GM12878 (cell line): ENCODE measurements at regions not wholly inside any gene's neighbourhood (a gene's known extent, or its start where the extent isn't known, plus 50 kb on each side); places are given as distances from the start of the nearest gene placed in this dataset.

Experiments
- ATAC-seq: fragments of 200-7000 bp; cut with Tn5 transposase; 3 replicates; pipeline ENCODE4 v1.9.1; 2020; ENCODE audit warnings: mild to moderate bottlenecking, moderate library complexity
- BruUV-seq: library from RNA; stranded (reverse); fragments of 400-500 nt; replicated peaks from 2 replicates; lab custom pipeline; 2021; lab: Mats Ljungman, UMichigan
- CTCF ChIA-PET: fragments of 300-600 bp; sonication (Branson Sonifier 250); formaldehyde crosslinking; extraction: SDS; loops from one replicate; lab custom pipeline; 2021; ENCODE audit warnings: inconsistent platforms; lab: Yijun Ruan, JAX
- POLR2A ChIA-PET: fragments of 350-600 bp; formaldehyde crosslinking; extraction: SDS; loops from one replicate; lab custom pipeline; 2021; ENCODE audit warnings: inconsistent platforms; lab: Charles Lee
- RAD21 ChIA-PET: fragments of 300-600 bp; sonication (Branson Sonifier 250); formaldehyde crosslinking; loops from one replicate; lab custom pipeline; 2023; ENCODE audit warnings: antibody characterized with exemption; ENCODE audit not compliant: unreplicated experiment; lab: Charles Lee
- SMC1A ChIA-PET: fragments of 300-600 bp; sonication (Branson Sonifier 250); formaldehyde crosslinking; loops from one replicate; lab custom pipeline; 2023; ENCODE audit not compliant: unreplicated experiment, uncharacterized antibody; lab: Charles Lee
- DNase-seq: peaks from one replicate; pipeline ENCODE4 v3.0.0-alpha.2; 2011; ENCODE audit warnings: low read depth, low spot score
- FAIRE-seq: peaks from 3 replicates; lab custom pipeline; 2011; peaks lifted over from hg19 to GRCh38; lab: Jason Lieb, UNC
- H2AFZ ChIP-seq: 2 replicates; pipeline ENCODE4 v1.6.0; 2011; ENCODE audit warnings: low read depth, low read length, control low read depth; ENCODE audit not compliant: control insufficient read depth
- H3K27ac ChIP-seq: 2 replicates; pipeline ENCODE4 v1.5.1; 2011; ENCODE audit warnings: control low read depth; ENCODE audit not compliant: control insufficient read depth, insufficient read depth
- H3K27me3 ChIP-seq, 2 experiments: replicated peaks in 1 of 2; 2 replicates each; pipeline versions ENCODE4 v1.6.0 to v1.6.1; 2011; ENCODE audit warnings: low read length in 1 of 2; ENCODE audit not compliant: control insufficient read depth in 2 of 2, insufficient read depth in 2 of 2
- H3K36me3 ChIP-seq, 2 experiments: 2 replicates each; pipeline ENCODE4 v1.5.1; 2011; ENCODE audit warnings: low read length in 1 of 2; ENCODE audit not compliant: control insufficient read depth in 2 of 2, insufficient read depth in 2 of 2
- H3K4me1 ChIP-seq: 2 replicates; pipeline ENCODE4 v1.6.1; 2011; ENCODE audit warnings: mild to moderate bottlenecking, low read length, moderate library complexity, mixed read lengths; ENCODE audit not compliant: control insufficient read depth, insufficient read depth
- H3K4me2 ChIP-seq: 2 replicates; pipeline ENCODE4 v1.6.0; 2011; ENCODE audit warnings: control low read depth; ENCODE audit not compliant: control insufficient read depth, insufficient read depth
- H3K4me3 ChIP-seq: fragments of 200-600 bp; sonication (generic); 2 replicates; pipeline ENCODE4 v1.5.1; 2016
- H3K79me2 ChIP-seq: 2 replicates; pipeline ENCODE4 v1.6.0; 2011; ENCODE audit warnings: low read length; ENCODE audit not compliant: control insufficient read depth, insufficient read depth
- H3K9ac ChIP-seq: 2 replicates; pipeline ENCODE4 v1.8.0; 2011; ENCODE audit warnings: low read length, control low read depth, mixed read lengths; ENCODE audit not compliant: control insufficient read depth, insufficient read depth
- H3K9me3 ChIP-seq: replicated peaks from 3 replicates; pipeline ENCODE4 v1.5.1; 2011; ENCODE audit warnings: mild to moderate bottlenecking, low read length; ENCODE audit not compliant: control insufficient read depth, insufficient read depth
- H4K20me1 ChIP-seq: 2 replicates; pipeline ENCODE4 v1.6.0; 2011; ENCODE audit not compliant: control insufficient read depth, insufficient read depth
- FOXK2 ChIP-seq: fragments of 450-650 bp; IDR thresholded peaks from 2 replicates; pipeline ENCODE4 v1.6.1; 2017; ENCODE audit warnings: mild to moderate bottlenecking, moderate library complexity
- JUNB ChIP-seq: IDR thresholded peaks from 2 replicates; pipeline ENCODE4 v1.6.1; 2016; ENCODE audit warnings: antibody characterized with exemption, mild to moderate bottlenecking
- MXI1 ChIP-seq: fragments of 150-350 bp; IDR thresholded peaks from 2 replicates; pipeline ENCODE4 v1.6.1; 2011; ENCODE audit warnings: low read depth, mild to moderate bottlenecking, inconsistent platforms, low read length, improper control_type of control experiment
- NFXL1 ChIP-seq: fragments of 450-650 bp; IDR thresholded peaks from 2 replicates; pipeline ENCODE4 v1.6.1; 2017; ENCODE audit warnings: antibody characterized with exemption, mild to moderate bottlenecking, borderline replicate concordance
- NR2F1 ChIP-seq: fragments of 450-650 bp; conservative IDR thresholded peaks from 2 replicates; pipeline ENCODE4 v1.6.1; 2017; ENCODE audit warnings: mild to moderate bottlenecking
- PRDM15 ChIP-seq: fragments of 450-650 bp; formaldehyde crosslinking; IDR thresholded peaks from 2 replicates; pipeline ENCODE4 v1.4.0; 2020; ENCODE audit warnings: mild to moderate bottlenecking, moderate library complexity
- SMAD5 ChIP-seq: IDR thresholded peaks from 2 replicates; pipeline ENCODE4 v1.6.1; 2016; ENCODE audit warnings: antibody characterized with exemption, low read depth
- STAT1 ChIP-seq: fragments of 450-650 bp; conservative IDR thresholded peaks from 2 replicates; pipeline ENCODE4 v1.6.1; 2014; ENCODE audit warnings: antibody characterized with exemption, mild to moderate bottlenecking
- STAT3 ChIP-seq: IDR thresholded peaks from 2 replicates; pipeline ENCODE4 v1.6.1; 2011; ENCODE audit warnings: low read depth, low read length, improper control_type of control experiment
- SUPT20H ChIP-seq: IDR thresholded peaks from 2 replicates; pipeline ENCODE4 v1.6.1; 2011; ENCODE audit warnings: low read depth, mild to moderate bottlenecking, low read length, moderate library complexity, borderline replicate concordance; ENCODE audit not compliant: control insufficient read depth
- SUZ12 ChIP-seq: fragments of 200-600 bp; sonication (generic); IDR thresholded peaks from one replicate; pipeline ENCODE4 v1.6.1; 2018; ENCODE audit warnings: antibody characterized with exemption, mild to moderate bottlenecking; ENCODE audit not compliant: unreplicated experiment
- TAF1 ChIP-seq: IDR thresholded peaks from 2 replicates; pipeline ENCODE4 v1.6.1; 2011; ENCODE audit warnings: mild to moderate bottlenecking, low read depth, low read length, borderline replicate concordance
- TCF12 ChIP-seq: IDR thresholded peaks from 2 replicates; pipeline ENCODE4 v1.6.1; 2011; ENCODE audit warnings: low read depth, mild to moderate bottlenecking, low read length
- ZNF687 ChIP-seq: fragments of 450-650 bp; IDR thresholded peaks from 2 replicates; pipeline ENCODE4 v1.6.1; 2017; ENCODE audit warnings: mild to moderate bottlenecking, moderate library complexity
- WGBS: methylation state at CpG from one replicate; pipeline ENCODE4 v1.1.6; 2016; ENCODE audit warnings: low lambda C conversion rate; ENCODE audit not compliant: insufficient replicate concordance, insufficient coverage; ENCODE audit errors: missing lambda C conversion rate; 5-methylcytosine and 5-hydroxymethylcytosine counted together
- in situ Hi-C: fragments of 300-500 bp; cut with MboI; formaldehyde crosslinking; loops from 9 replicates; pipeline ENCODE4 v1.14.3; 2018; ENCODE audit warnings: mixed read lengths
- intact Hi-C: fragments of 100-400 bp; cut with micrococcal nuclease; formaldehyde crosslinking; loops from one replicate; pipeline ENCODE4 v1.14.2; 2022; ENCODE audit not compliant: unreplicated experiment
- TF ChIP-seq, protein P1 (sequence below): IDR thresholded peaks from 2 replicates; pipeline ENCODE4 v1.6.1; 2012; ENCODE audit warnings: low read depth, low read length, improper control_type of control experiment
- TF ChIP-seq, protein P2 (sequence below): IDR thresholded peaks from 2 replicates; pipeline ENCODE4 v1.6.1; 2012; ENCODE audit warnings: low read depth, low read length, improper control_type of control experiment

DNA sequence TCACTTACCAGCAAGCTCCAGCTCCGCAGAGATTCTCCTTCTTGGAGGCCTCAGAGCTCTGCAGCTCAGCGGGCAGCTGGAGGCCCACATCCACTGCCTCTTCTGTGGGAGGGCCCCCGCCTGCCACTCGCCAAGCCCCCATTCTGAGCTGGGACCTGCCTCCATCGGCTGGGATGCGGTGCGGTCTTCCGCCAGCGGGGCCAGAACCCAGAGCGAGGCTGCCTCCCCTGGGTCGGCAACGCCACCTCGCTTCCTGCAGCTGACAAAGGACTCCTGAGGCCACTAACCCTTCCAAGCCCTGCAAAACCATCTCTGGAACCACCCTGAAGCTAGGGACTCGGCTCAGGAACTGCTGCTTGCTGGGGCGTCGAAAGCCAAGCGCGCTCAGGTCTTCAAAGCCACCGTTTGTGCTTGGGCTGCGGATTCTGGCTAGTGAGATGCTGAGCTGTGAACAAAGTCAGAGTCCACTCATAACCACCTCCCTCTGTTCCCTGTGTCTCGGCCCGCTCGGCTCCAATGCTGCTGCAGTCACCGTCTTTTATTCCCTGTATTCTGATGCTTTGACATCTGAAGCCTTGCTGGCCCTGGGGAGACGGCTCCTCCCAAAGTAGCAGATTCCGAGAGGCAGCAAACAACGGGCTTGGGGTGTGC, 174.3 kb downstream of the ENGASE start:
- in situ Hi-C loops (no loop called here), intact Hi-C loops (no loop called here)
- H4K20me1 ChIP-seq, result no peaks in the 10 kb centered on the region
- FAIRE-seq, result no peak
- ChIA-PET CTCF (no interaction called here), SMC1A (no interaction called here), POLR2A (no interaction called here), RAD21 (interaction anchor here (0.9 kb wide), 1 partner anchor 11 kb away, joined by 3 read pairs; no protein-coding TSS in a partner anchor)
- no peaks in the 10 kb centered on the region for H3K4me1 ChIP-seq
- DNase-seq, result no peak
- no peaks in the 10 kb centered on the region for H3K36me3 ChIP-seq
- BruUV-seq, result no TSS peak
- H3K4me2 ChIP-seq, result no peak overlapping the region
- H3K79me2 ChIP-seq, result no peaks in the 10 kb centered on the region
- peaks cover 2 to 6% of the 10 kb centered on the region in 2 experiments; a peak in 2 of 4 replicates for H3K27me3 ChIP-seq
- H2AFZ ChIP-seq, result no peak overlapping the region
- no peak overlapping the region for H3K27ac ChIP-seq
- no peak overlapping the region for H3K4me3 ChIP-seq
- no peaks in the 10 kb centered on the region for H3K9me3 ChIP-seq
- H3K9ac ChIP-seq, result no peak overlapping the region
- WGBS, result 40% methylated on average over 24 of the region's 27 CpGs
- ATAC-seq, result no peak
- TF ChIP-seq MXI1 (no peak), SUZ12 (no peak), TCF12 (no peak), STAT1 (no peak), STAT3 (no peak), SUPT20H (no peak), ZNF687 (no peak), JUNB (no peak), PRDM15 (CRISPR knock-in tag) (no peak), NFXL1 (no peak), FOXK2 (no peak), NR2F1 (no peak), SMAD5 (no peak), TAF1 (no peak)
- TF ChIP-seq, protein P1, sequence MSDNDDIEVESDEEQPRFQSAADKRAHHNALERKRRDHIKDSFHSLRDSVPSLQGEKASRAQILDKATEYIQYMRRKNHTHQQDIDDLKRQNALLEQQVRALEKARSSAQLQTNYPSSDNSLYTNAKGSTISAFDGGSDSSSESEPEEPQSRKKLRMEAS, result no peak
- TF ChIP-seq, protein P2, sequence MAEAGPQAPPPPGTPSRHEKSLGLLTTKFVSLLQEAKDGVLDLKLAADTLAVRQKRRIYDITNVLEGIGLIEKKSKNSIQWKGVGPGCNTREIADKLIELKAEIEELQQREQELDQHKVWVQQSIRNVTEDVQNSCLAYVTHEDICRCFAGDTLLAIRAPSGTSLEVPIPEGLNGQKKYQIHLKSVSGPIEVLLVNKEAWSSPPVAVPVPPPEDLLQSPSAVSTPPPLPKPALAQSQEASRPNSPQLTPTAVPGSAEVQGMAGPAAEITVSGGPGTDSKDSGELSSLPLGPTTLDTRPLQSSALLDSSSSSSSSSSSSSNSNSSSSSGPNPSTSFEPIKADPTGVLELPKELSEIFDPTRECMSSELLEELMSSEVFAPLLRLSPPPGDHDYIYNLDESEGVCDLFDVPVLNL, result no peak
